ENCODE measurements at regions not wholly inside any gene's neighbourhood (a gene's known extent, or its start where the extent isn't known, plus 50 kb on each side); places are given as distances from the start of the nearest gene placed in this dataset.

GRCh38 chr10:107873007-107873406 lies 708.5 kb upstream of the SORCS1 start:
- no peak overlapping the region for H3K9ac ChIP-seq (ENCODE audit: low read depth, low read length)
- H3K36me3 ChIP-seq (ENCODE audit: control insufficient read depth, insufficient read depth, low read length), result no peaks in the 10 kb centered on the region
- no peak overlapping the region for H3K27ac ChIP-seq (ENCODE audit: low read depth, low read length)
- no peaks in the 10 kb centered on the region for H3K27me3 ChIP-seq (ENCODE audit: control insufficient read depth, insufficient read depth, low read length)
- H3K9me3 ChIP-seq (ENCODE audit: control insufficient read depth, insufficient read depth, low read length), result no peaks in the 10 kb centered on the region
- H3K4me3 ChIP-seq (ENCODE audit: low read depth, low read length), result no peak overlapping the region
- H3K4me1 ChIP-seq (ENCODE audit: control insufficient read depth, insufficient read depth, low read length), result peaks cover 14% of the 10 kb centered on the region

GRCh38 chr10:107865691-107866090 lies 701.2 kb upstream of the SORCS1 start:
- Histone ChIP-seq H3K9ac (ENCODE audit: low read depth, low read length) (no peak overlapping the region), H3K27ac (ENCODE audit: low read depth, low read length) (no peak overlapping the region), H3K4me1 (ENCODE audit: control insufficient read depth, insufficient read depth, low read length) (peaks cover 9% of the 10 kb centered on the region), H3K4me3 (ENCODE audit: low read depth, low read length) (no peak overlapping the region), H3K36me3 (ENCODE audit: control insufficient read depth, insufficient read depth, low read length) (no peaks in the 10 kb centered on the region), H3K27me3 (ENCODE audit: control insufficient read depth, insufficient read depth, low read length) (no peaks in the 10 kb centered on the region), H3K9me3 (ENCODE audit: control insufficient read depth, insufficient read depth, low read length) (no peaks in the 10 kb centered on the region)

GRCh38 chr10:107859065-107859464 lies 694.6 kb upstream of the SORCS1 start:
- H3K4me1 ChIP-seq (ENCODE audit: control insufficient read depth, insufficient read depth, low read length), result peaks cover 13% of the 10 kb centered on the region
- H3K27me3 ChIP-seq (ENCODE audit: control insufficient read depth, insufficient read depth, low read length), result no peaks in the 10 kb centered on the region
- H3K9ac ChIP-seq (ENCODE audit: low read depth, low read length), result no peak overlapping the region
- no peaks in the 10 kb centered on the region for H3K9me3 ChIP-seq (ENCODE audit: control insufficient read depth, insufficient read depth, low read length)
- H3K27ac ChIP-seq (ENCODE audit: low read depth, low read length), result no peak overlapping the region
- no peak overlapping the region for H3K4me3 ChIP-seq (ENCODE audit: low read depth, low read length)
- no peaks in the 10 kb centered on the region for H3K36me3 ChIP-seq (ENCODE audit: control insufficient read depth, insufficient read depth, low read length)

- Histone ChIP-seq H3K4me3 (ENCODE audit: low read depth, low read length) (no peak overlapping the region), H3K4me1 (ENCODE audit: control insufficient read depth, insufficient read depth, low read length) (peaks cover 13% of the 10 kb centered on the region), H3K27ac (ENCODE audit: low read depth, low read length) (no peak overlapping the region), H3K36me3 (ENCODE audit: control insufficient read depth, insufficient read depth, low read length) (no peaks in the 10 kb centered on the region), H3K9ac (ENCODE audit: low read depth, low read length) (no peak overlapping the region), H3K9me3 (ENCODE audit: control insufficient read depth, insufficient read depth, low read length) (no peaks in the 10 kb centered on the region), H3K27me3 (ENCODE audit: control insufficient read depth, insufficient read depth, low read length) (no peaks in the 10 kb centered on the region)
Measured at GRCh38 chr10:107856047-107856315, 691.5 kb upstream of the SORCS1 start.

GRCh38 chr10:107855301-107856046 lies 691.0 kb upstream of the SORCS1 start:
- Histone ChIP-seq H3K27ac (ENCODE audit: low read depth, low read length) (no peak overlapping the region), H3K9me3 (ENCODE audit: control insufficient read depth, insufficient read depth, low read length) (no peaks in the 10 kb centered on the region), H3K9ac (ENCODE audit: low read depth, low read length) (no peak overlapping the region), H3K4me1 (ENCODE audit: control insufficient read depth, insufficient read depth, low read length) (peaks cover 13% of the 10 kb centered on the region), H3K4me3 (ENCODE audit: low read depth, low read length) (no peak overlapping the region), H3K36me3 (ENCODE audit: control insufficient read depth, insufficient read depth, low read length) (no peaks in the 10 kb centered on the region), H3K27me3 (ENCODE audit: control insufficient read depth, insufficient read depth, low read length) (no peaks in the 10 kb centered on the region)

- Histone ChIP-seq H3K4me3 (ENCODE audit: low read depth, low read length) (no peak overlapping the region), H3K4me1 (ENCODE audit: control insufficient read depth, insufficient read depth, low read length) (no peaks in the 10 kb centered on the region), H3K27ac (ENCODE audit: low read depth, low read length) (no peak overlapping the region), H3K9ac (ENCODE audit: low read depth, low read length) (no peak overlapping the region), H3K9me3 (ENCODE audit: control insufficient read depth, insufficient read depth, low read length) (no peaks in the 10 kb centered on the region), H3K27me3 (ENCODE audit: control insufficient read depth, insufficient read depth, low read length) (no peaks in the 10 kb centered on the region), H3K36me3 (ENCODE audit: control insufficient read depth, insufficient read depth, low read length) (no peaks in the 10 kb centered on the region)
Measured at GRCh38 chr10:107848726-107849360, 684.3 kb upstream of the SORCS1 start.

- Histone ChIP-seq H3K4me1 (ENCODE audit: control insufficient read depth, insufficient read depth, low read length) (no peaks in the 10 kb centered on the region), H3K27me3 (ENCODE audit: control insufficient read depth, insufficient read depth, low read length) (no peaks in the 10 kb centered on the region), H3K9ac (ENCODE audit: low read depth, low read length) (no peak overlapping the region), H3K4me3 (ENCODE audit: low read depth, low read length) (no peak overlapping the region), H3K36me3 (ENCODE audit: control insufficient read depth, insufficient read depth, low read length) (no peaks in the 10 kb centered on the region), H3K27ac (ENCODE audit: low read depth, low read length) (no peak overlapping the region), H3K9me3 (ENCODE audit: control insufficient read depth, insufficient read depth, low read length) (no peaks in the 10 kb centered on the region)
Measured at GRCh38 chr10:107847620-107848019, 683.1 kb upstream of the SORCS1 start.

- Histone ChIP-seq H3K27ac (ENCODE audit: low read depth, low read length) (no peak overlapping the region), H3K9ac (ENCODE audit: low read depth, low read length) (no peak overlapping the region), H3K9me3 (ENCODE audit: control insufficient read depth, insufficient read depth, low read length) (0 out of 2 replicates have a peak, but pooled peaks cover 2% of the 10 kb centered on the region), H3K27me3 (ENCODE audit: control insufficient read depth, insufficient read depth, low read length) (no peaks in the 10 kb centered on the region), H3K36me3 (ENCODE audit: control insufficient read depth, insufficient read depth, low read length) (no peaks in the 10 kb centered on the region), H3K4me3 (ENCODE audit: low read depth, low read length) (no peak overlapping the region), H3K4me1 (ENCODE audit: control insufficient read depth, insufficient read depth, low read length) (no peaks in the 10 kb centered on the region)
Measured at GRCh38 chr10:107834706-107835105, 670.2 kb upstream of the SORCS1 start.

GRCh38 chr10:107831772-107832171 lies 667.3 kb upstream of the SORCS1 start:
- H3K4me3 ChIP-seq (ENCODE audit: low read depth, low read length), result no peak overlapping the region
- no peaks in the 10 kb centered on the region for H3K36me3 ChIP-seq (ENCODE audit: control insufficient read depth, insufficient read depth, low read length)
- 0 out of 2 replicates have a peak, but pooled peaks cover 2% of the 10 kb centered on the region for H3K9me3 ChIP-seq (ENCODE audit: control insufficient read depth, insufficient read depth, low read length)
- no peaks in the 10 kb centered on the region for H3K27me3 ChIP-seq (ENCODE audit: control insufficient read depth, insufficient read depth, low read length)
- H3K9ac ChIP-seq (ENCODE audit: low read depth, low read length), result no peak overlapping the region
- H3K27ac ChIP-seq (ENCODE audit: low read depth, low read length), result no peak overlapping the region
- no peaks in the 10 kb centered on the region for H3K4me1 ChIP-seq (ENCODE audit: control insufficient read depth, insufficient read depth, low read length)

- Histone ChIP-seq H3K4me1 (ENCODE audit: control insufficient read depth, insufficient read depth, low read length) (no peaks in the 10 kb centered on the region), H3K4me3 (ENCODE audit: low read depth, low read length) (no peak overlapping the region), H3K9me3 (ENCODE audit: control insufficient read depth, insufficient read depth, low read length) (no peaks in the 10 kb centered on the region), H3K27ac (ENCODE audit: low read depth, low read length) (no peak overlapping the region), H3K27me3 (ENCODE audit: control insufficient read depth, insufficient read depth, low read length) (no peaks in the 10 kb centered on the region), H3K36me3 (ENCODE audit: control insufficient read depth, insufficient read depth, low read length) (no peaks in the 10 kb centered on the region), H3K9ac (ENCODE audit: low read depth, low read length) (no peak overlapping the region)
Measured at GRCh38 chr10:107829161-107829560, 664.7 kb upstream of the SORCS1 start.

- Histone ChIP-seq H3K27ac (ENCODE audit: low read depth, low read length) (no peak overlapping the region), H3K9ac (ENCODE audit: low read depth, low read length) (no peak overlapping the region), H3K27me3 (ENCODE audit: control insufficient read depth, insufficient read depth, low read length) (no peaks in the 10 kb centered on the region), H3K36me3 (ENCODE audit: control insufficient read depth, insufficient read depth, low read length) (no peaks in the 10 kb centered on the region), H3K4me3 (ENCODE audit: low read depth, low read length) (no peak overlapping the region), H3K9me3 (ENCODE audit: control insufficient read depth, insufficient read depth, low read length) (no peaks in the 10 kb centered on the region), H3K4me1 (ENCODE audit: control insufficient read depth, insufficient read depth, low read length) (peaks cover 5% of the 10 kb centered on the region; the same call in 1 of the 2 replicates)
Measured at GRCh38 chr10:107826171-107826570, 661.7 kb upstream of the SORCS1 start.

All from HUES48 (cell line).